Activated T-helper 2 cell treated with anti-CD3 and anti-CD28 coated beads, Interferon-gamma antibody, Interleukin-2, Interleukin-4, amounts not matched to agents 10 μg/mL and 5 μg/mL and 100 μg/mL, durations not matched to agents 14 hours and 24 hours and 36 hours (primary cell): ENCODE measurements at regions not wholly inside any gene's neighbourhood (a gene's known extent, or its start where the extent isn't known, plus 50 kb on each side); places are given as distances from the start of the nearest gene placed in this dataset.

Experiments
- DNase-seq: peaks from one replicate; pipeline ENCODE4 v3.0.0; 2021; ENCODE audit warnings: low spot score
- H3K27ac Mint-ChIP-seq: one replicate; pipeline ENCODE4 v1.8.0; 2021; ENCODE audit warnings: mixed read lengths
- H3K27me3 Mint-ChIP-seq: one replicate; pipeline ENCODE4 v1.8.0; 2021; ENCODE audit warnings: low read depth, mixed read lengths
- H3K36me3 Mint-ChIP-seq: one replicate; pipeline ENCODE4 v1.8.0; 2021; ENCODE audit warnings: low read depth, mixed read lengths
- H3K4me1 Mint-ChIP-seq: one replicate; pipeline ENCODE4 v1.8.0; 2021; ENCODE audit warnings: low read depth, mixed read lengths
- H3K4me3 Mint-ChIP-seq: one replicate; pipeline ENCODE4 v1.8.0; 2021; ENCODE audit warnings: low read depth, mild to moderate bottlenecking, moderate library complexity, mixed read lengths
- H3K9me3 Mint-ChIP-seq: one replicate; pipeline ENCODE4 v1.8.0; 2021; ENCODE audit warnings: mixed read lengths
- intact Hi-C: fragments of 100-400 bp; cut with micrococcal nuclease; formaldehyde crosslinking; loops from one replicate; pipeline ENCODE4 v1.15.1; 2023

- Mint-ChIP-seq H3K4me1 (no peaks in the 10 kb centered on the region), H3K9me3 (no peaks in the 10 kb centered on the region), H3K27me3 (no peaks in the 10 kb centered on the region), H3K4me3 (no peak overlapping the region), H3K27ac (no peak overlapping the region), H3K36me3 (no peaks in the 10 kb centered on the region)
- no peak for DNase-seq
- intact Hi-C loops: no loop called here
These were observed 1196.7 kb downstream of the EFNB2 start for GRCh38 chr13:105338773-105339172.

GRCh38 chr13:105338006-105338405, 1197.5 kb downstream of the EFNB2 start:
- no peak for DNase-seq
- Mint-ChIP-seq H3K4me1 (no peaks in the 10 kb centered on the region), H3K4me3 (no peak overlapping the region), H3K27me3 (no peaks in the 10 kb centered on the region), H3K36me3 (no peaks in the 10 kb centered on the region), H3K9me3 (no peaks in the 10 kb centered on the region), H3K27ac (no peak overlapping the region)
- intact Hi-C loops: no loop called here

GRCh38 chr13:105336706-105337576, 1198.5 kb downstream of the EFNB2 start:
- Mint-ChIP-seq H3K4me3 (no peak overlapping the region), H3K36me3 (no peaks in the 10 kb centered on the region), H3K27me3 (no peaks in the 10 kb centered on the region), H3K9me3 (no peaks in the 10 kb centered on the region), H3K27ac (no peak overlapping the region), H3K4me1 (no peaks in the 10 kb centered on the region)
- intact Hi-C loops: no loop called here
- DNase-seq: no peak

- Mint-ChIP-seq H3K36me3 (no peaks in the 10 kb centered on the region), H3K4me3 (no peak overlapping the region), H3K27ac (no peak overlapping the region), H3K9me3 (no peaks in the 10 kb centered on the region), H3K4me1 (no peaks in the 10 kb centered on the region), H3K27me3 (no peaks in the 10 kb centered on the region)
- intact Hi-C loops: no loop called here
- DNase-seq: no peak
These were observed 1201.3 kb downstream of the EFNB2 start for GRCh38 chr13:105334211-105334610.

GRCh38 chr13:105333416-105333815, 1202.0 kb downstream of the EFNB2 start:
- intact Hi-C loops: no loop called here
- Mint-ChIP-seq H3K9me3 (no peaks in the 10 kb centered on the region), H3K36me3 (no peaks in the 10 kb centered on the region), H3K27me3 (no peaks in the 10 kb centered on the region), H3K4me1 (no peaks in the 10 kb centered on the region), H3K27ac (no peak overlapping the region), H3K4me3 (no peak overlapping the region)
- no peak for DNase-seq

GRCh38 chr13:105329359-105329758, 1206.1 kb downstream of the EFNB2 start:
- H3K4me3 Mint-ChIP-seq: no peak overlapping the region
- no peak overlapping the region for H3K27ac Mint-ChIP-seq
- H3K27me3 Mint-ChIP-seq: no peaks in the 10 kb centered on the region
- H3K36me3 Mint-ChIP-seq: no peaks in the 10 kb centered on the region
- no peak for DNase-seq
- H3K9me3 Mint-ChIP-seq: no peaks in the 10 kb centered on the region
- intact Hi-C loops: no loop called here
- no peaks in the 10 kb centered on the region for H3K4me1 Mint-ChIP-seq

- Mint-ChIP-seq H3K9me3 (no peaks in the 10 kb centered on the region), H3K27ac (no peak overlapping the region), H3K4me3 (no peak overlapping the region), H3K4me1 (no peaks in the 10 kb centered on the region), H3K36me3 (no peaks in the 10 kb centered on the region), H3K27me3 (no peaks in the 10 kb centered on the region)
- intact Hi-C loops: no loop called here
- DNase-seq: no peak
These were observed 1207.2 kb downstream of the EFNB2 start for GRCh38 chr13:105328212-105328611.

GRCh38 chr13:105327581-105328126, 1207.8 kb downstream of the EFNB2 start:
- no peak for DNase-seq
- Mint-ChIP-seq H3K4me1 (no peaks in the 10 kb centered on the region), H3K27me3 (no peaks in the 10 kb centered on the region)

GRCh38 chr13:105319875-105320274, 1215.6 kb downstream of the EFNB2 start:
- no peak for DNase-seq
- no peak overlapping the region for H3K4me3 Mint-ChIP-seq
- no peaks in the 10 kb centered on the region for H3K27me3 Mint-ChIP-seq
- H3K36me3 Mint-ChIP-seq: no peaks in the 10 kb centered on the region
- H3K4me1 Mint-ChIP-seq: no peaks in the 10 kb centered on the region
- no peak overlapping the region for H3K27ac Mint-ChIP-seq
- intact Hi-C loops: no loop called here
- no peaks in the 10 kb centered on the region for H3K9me3 Mint-ChIP-seq

More at GRCh38 chr13:105327581-105328126, 1207.8 kb downstream of the EFNB2 start:
- Mint-ChIP-seq H3K27ac (no peak overlapping the region), H3K36me3 (no peaks in the 10 kb centered on the region), H3K9me3 (no peaks in the 10 kb centered on the region), H3K4me3 (no peak overlapping the region)
- intact Hi-C loops: no loop called here

GRCh38 chr13:105316731-105317130, 1218.7 kb downstream of the EFNB2 start:
- Mint-ChIP-seq H3K36me3 (no peaks in the 10 kb centered on the region), H3K9me3 (no peaks in the 10 kb centered on the region), H3K27ac (no peak overlapping the region), H3K4me3 (no peak overlapping the region), H3K4me1 (no peaks in the 10 kb centered on the region), H3K27me3 (no peaks in the 10 kb centered on the region)
- DNase-seq: no peak
- intact Hi-C loops: no loop called here

GRCh38 chr13:105312906-105313305, 1222.6 kb downstream of the EFNB2 start:
- Mint-ChIP-seq H3K36me3 (no peaks in the 10 kb centered on the region), H3K9me3 (no peaks in the 10 kb centered on the region), H3K4me3 (no peak overlapping the region), H3K27me3 (no peaks in the 10 kb centered on the region), H3K4me1 (no peaks in the 10 kb centered on the region), H3K27ac (no peak overlapping the region)
- DNase-seq: no peak
- intact Hi-C loops: no loop called here

GRCh38 chr13:105311094-105311493, 1224.4 kb downstream of the EFNB2 start:
- DNase-seq: no peak
- no peaks in the 10 kb centered on the region for H3K9me3 Mint-ChIP-seq
- H3K27ac Mint-ChIP-seq: no peak overlapping the region
- H3K4me3 Mint-ChIP-seq: no peak overlapping the region
- H3K36me3 Mint-ChIP-seq: no peaks in the 10 kb centered on the region
- H3K4me1 Mint-ChIP-seq: no peaks in the 10 kb centered on the region
- no peaks in the 10 kb centered on the region for H3K27me3 Mint-ChIP-seq
- intact Hi-C loops: no loop called here

GRCh38 chr13:105307776-105308175, 1227.7 kb downstream of the EFNB2 start:
- DNase-seq: no peak
- H3K9me3 Mint-ChIP-seq: no peaks in the 10 kb centered on the region
- H3K36me3 Mint-ChIP-seq: no peaks in the 10 kb centered on the region
- no peak overlapping the region for H3K4me3 Mint-ChIP-seq
- H3K4me1 Mint-ChIP-seq: no peaks in the 10 kb centered on the region
- intact Hi-C loops: no loop called here
- H3K27ac Mint-ChIP-seq: no peak overlapping the region
- H3K27me3 Mint-ChIP-seq: no peaks in the 10 kb centered on the region
